RCC 7860 (cell line): ENCODE measurements at regions not wholly inside any gene's neighbourhood (a gene's known extent, or its start where the extent isn't known, plus 50 kb on each side); places are given as distances from the start of the nearest gene placed in this dataset.
"Not testable (repeated sequence)": the region's sequence is repeated elsewhere in the genome, so short reads cannot be mapped to it uniquely, and the experiment has no call there.

Experiments used
- DNase-seq: peaks from one replicate; pipeline ENCODE4 v3.0.0-alpha.2; 2015; ENCODE audit warnings: low spot score
- FAIRE-seq: peaks from 2 replicates; lab custom pipeline; 2012; peaks lifted over from hg19 to GRCh38; lab: Jason Lieb, UNC

DNA sequence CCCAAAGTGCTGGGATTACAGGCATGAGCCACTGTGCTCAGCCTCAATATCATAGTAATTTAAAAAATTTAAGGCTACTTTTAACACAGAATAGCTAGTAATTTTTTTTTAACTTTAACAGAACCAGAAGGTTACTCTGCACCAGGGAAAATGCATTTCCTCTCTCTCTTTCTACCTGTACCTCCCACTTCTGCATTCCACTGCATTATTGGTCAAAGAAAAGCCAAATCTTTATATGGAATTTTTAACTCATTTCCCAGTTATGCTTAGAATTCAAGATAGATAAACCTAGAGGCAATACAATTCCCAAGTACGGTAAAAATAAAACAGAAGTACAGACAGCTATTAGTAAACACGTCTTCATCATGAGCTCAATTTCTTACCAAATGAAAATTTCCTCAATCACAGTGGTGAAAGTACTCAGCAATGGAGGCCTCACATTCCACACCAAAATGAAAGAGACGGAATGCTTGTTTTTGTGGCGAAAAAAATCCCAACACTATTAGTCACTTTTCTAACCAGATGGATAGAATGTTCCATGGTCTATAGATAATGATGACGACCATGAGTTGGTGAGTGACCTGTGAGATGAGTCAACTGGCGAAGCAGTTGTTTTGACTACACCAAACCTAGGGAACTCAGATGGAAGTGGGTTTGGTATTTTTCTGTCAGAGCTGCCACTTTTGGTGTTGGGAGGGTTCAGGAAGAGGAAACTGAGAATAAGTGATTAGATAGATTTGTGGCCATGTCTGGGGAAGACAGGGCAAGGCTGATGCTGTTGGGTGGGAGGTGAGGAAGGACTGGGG is 104.7 kb upstream of the SGK1 start:
- DNase-seq = peak; percentile 97

DNA sequence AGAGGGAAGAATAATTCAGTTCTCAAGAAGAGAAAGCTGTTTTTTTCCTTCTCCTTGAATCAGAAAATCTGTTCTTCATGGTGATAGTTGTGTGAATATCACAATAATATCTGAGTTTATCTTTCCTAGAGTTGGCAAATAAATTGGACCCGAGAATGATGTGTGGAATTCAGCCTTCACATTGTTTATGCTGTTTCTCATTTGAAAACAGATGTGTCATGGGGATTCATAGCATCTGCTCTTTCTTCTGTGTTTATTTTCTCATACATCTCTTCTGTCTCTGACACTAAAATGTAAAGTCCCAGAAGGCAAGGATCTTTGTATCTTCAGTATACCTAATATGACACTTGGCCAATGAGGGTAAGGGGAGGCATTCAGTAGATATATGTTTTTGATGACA is 103.6 kb upstream of the SGK1 start:
- FAIRE-seq (no peak), DNase-seq (no peak)

More for the DNA sequence above, 104.7 kb upstream of the SGK1 start:
- FAIRE-seq = peak; percentile 98

GRCh38 chr6:134420614-134421181 is 102.8 kb upstream of the SGK1 start:
- FAIRE-seq = peak; percentile 92

DNA sequence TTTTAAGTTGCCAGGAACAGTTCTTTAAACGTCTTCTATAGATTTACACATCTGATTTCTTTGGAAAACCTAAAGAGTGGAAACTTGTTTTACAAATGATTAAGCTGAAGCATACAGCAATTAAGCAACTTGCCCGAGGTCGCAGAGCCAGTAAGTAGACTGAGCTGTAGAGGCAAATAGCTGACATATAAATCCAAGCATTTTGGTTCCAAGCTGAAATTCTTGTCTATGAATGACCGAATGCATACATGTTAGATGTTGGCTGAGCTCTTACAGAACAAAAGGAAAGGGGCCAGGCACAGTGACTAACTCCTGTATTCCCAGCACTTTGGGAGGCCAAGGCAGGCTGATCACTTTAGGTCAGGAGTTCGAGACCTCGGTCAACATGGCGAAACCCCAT is 101.8 kb upstream of the SGK1 start:
- peak; percentile 14 for DNase-seq
- FAIRE-seq = no peak

More at GRCh38 chr6:134420614-134421181, 102.8 kb upstream of the SGK1 start:
- peak; percentile 95 for DNase-seq

DNA sequence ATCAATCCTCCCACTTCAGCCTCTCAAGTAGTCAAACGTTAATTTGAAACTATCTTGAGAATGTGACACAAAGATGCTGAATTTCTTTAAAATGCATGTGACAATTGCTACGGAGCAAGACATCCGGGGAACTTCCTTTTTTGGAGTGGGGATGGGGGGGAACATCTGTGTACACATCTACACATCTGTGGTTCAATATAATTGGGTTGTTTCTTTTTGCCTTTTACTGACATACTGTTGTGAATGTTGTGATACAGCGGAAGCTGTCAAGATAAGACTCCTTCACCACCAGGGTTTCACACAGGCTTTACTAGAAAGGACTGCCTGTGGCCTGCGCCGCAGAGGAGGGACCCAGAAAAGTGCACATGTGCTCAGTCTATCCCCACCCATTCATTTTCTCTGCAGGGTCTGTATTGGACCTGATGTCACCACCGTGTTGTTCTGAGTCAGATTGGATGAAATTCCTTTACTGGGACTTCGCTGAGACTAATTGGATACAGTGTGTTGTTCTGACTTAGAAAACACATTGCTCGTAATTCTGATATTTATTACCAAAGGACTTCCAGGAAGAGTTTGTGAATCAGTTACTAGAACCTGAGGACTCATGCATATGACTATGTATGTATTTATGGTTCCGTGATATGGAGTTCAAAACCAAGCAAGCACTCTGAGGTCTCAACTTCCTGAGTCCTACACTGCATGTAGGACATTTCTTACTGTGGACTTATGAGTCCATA is 98.7 kb upstream of the SGK1 start:
- FAIRE-seq (no peak), DNase-seq (peak; percentile 14)

DNA sequence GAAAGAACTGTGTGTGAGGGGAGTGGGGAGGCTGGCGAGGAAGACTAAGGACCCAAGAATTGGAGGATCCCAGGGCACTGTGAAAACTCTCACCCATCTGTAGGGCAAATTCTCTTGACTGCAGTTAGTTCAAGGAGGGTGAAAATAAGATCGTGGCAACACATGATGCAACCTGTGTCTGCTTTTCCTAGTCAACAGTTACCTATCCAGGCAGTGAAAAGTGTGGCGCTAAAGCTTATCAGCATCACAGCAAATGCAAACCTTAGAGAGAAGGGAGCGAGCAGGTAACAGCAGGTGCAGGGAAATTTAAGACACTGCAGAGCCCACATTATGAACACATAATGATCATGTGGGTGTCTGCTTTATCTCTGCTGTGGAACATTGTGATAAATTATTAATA is 97.7 kb upstream of the SGK1 start:
- FAIRE-seq (no peak), DNase-seq (no peak)

GRCh38 chr6:134415194-134415593 is 97.3 kb upstream of the SGK1 start:
- no peak for FAIRE-seq

DNA sequence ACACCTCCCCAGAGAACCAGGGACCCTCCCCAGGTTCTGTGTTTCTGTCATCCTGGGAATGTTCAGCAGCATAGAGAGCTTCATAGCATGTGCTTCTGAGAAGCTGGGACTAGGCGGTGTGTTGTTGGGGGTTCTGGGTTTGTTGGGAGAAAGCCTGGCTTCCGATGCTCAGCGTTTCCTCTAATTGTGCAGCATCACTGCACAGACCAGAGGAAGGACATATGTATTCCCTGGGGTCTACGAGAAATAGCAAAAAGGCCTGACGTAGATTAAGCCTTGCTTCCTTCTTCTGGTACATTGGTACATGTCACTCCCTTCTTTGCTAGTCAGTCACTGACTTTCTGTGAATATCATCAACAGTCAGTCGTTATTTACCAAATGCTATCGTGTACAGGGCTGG is 96.9 kb upstream of the SGK1 start:
- DNase-seq = no peak
- no peak for FAIRE-seq

More at GRCh38 chr6:134415194-134415593, 97.3 kb upstream of the SGK1 start:
- no peak for DNase-seq

DNA sequence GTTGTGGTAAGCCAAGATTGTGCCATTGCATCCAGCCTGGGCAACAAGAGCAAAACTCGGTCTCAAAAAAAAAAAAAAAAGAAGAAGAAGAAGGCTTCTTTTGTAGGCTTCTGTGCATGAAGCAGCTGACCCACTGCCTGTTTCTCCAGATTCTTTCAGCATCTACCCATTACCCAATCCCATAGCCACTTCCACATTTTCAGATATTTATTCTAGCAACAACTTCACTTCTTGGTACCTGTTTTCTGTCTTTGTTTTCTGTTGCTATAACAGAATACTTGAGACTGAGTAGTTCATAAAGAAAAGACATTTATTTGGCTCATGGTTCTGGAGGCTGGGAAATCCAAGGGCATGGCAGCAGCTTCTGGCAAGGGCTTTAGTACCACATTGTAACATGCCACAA is 95.3 kb upstream of the SGK1 start:
- no peak for DNase-seq
- no peak for FAIRE-seq

DNA sequence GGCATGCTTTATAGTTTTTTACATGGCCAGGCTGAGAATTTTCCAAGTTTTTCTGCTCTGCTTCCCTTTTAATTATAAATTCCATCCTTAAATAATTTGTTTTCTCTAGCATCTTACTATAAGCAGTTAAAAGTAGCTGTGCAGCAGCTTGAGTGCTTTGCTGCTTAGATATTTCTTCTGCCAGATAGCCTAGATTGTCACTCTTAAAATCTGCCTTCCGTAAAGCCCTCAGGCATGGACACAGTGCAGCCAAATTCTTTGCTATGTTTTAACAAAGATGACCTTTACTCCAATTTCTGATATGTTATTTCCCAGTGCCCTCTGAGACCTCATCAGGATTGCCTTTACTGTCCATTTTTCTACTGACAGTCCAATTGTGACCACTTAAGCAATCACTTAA is 92.6 kb upstream of the SGK1 start:
- no peak for DNase-seq
- FAIRE-seq = no peak

- FAIRE-seq = no peak
- no peak for DNase-seq
These were observed 89.9 kb upstream of the SGK1 start for GRCh38 chr6:134407791-134408190.

- no peak for FAIRE-seq
These were observed 88.4 kb upstream of the SGK1 start for GRCh38 chr6:134406311-134406710.

GRCh38 chr6:134405386-134406087 is 87.6 kb upstream of the SGK1 start:
- DNase-seq (no peak), FAIRE-seq (no peak)

More at GRCh38 chr6:134406311-134406710, 88.4 kb upstream of the SGK1 start:
- no peak for DNase-seq

GRCh38 chr6:134403312-134403711 is 85.4 kb upstream of the SGK1 start:
- not testable (repeated sequence) for FAIRE-seq, DNase-seq

- DNase-seq (no peak), FAIRE-seq (no peak)
These were observed 84.6 kb upstream of the SGK1 start for GRCh38 chr6:134402372-134402984.

DNA sequence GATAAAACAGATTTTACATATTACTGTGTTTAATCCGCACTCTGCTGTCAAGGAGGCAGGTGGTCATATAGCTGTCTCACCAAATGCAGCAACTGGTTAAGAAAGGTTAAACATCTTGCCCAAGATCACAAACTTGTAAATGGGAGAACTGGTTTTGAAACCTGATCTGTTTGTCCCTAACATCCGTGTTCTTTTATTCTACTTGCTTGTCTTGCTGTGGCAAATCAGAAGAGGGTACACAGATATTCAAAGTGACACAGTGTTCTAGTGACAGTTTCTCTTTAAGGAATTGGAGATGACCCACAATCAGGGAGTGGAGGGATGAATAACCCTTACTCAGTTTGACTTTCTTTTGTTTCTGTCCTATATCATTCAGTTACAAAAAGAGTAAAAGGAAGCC is 83.0 kb upstream of the SGK1 start:
- no peak for FAIRE-seq
- DNase-seq = no peak

DNA sequence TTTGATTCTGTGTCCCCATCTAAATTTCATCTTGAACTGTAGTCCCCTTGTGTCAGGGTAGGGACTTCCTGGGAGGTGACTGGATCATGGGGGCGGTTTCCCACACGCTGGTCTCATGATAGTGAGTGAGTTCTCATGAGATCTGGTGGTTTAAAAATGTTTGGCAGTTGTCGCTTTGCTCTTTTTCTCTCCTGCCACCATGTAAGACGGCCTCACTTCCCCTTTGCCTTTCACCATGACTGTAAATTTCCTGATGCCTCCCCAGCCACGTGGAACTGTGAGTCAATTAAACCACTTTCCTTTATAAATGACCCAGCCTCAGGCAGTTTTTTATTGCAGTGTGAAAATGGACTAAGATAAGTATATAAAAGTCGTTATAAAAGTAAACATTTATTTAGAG is 80.5 kb upstream of the SGK1 start:
- FAIRE-seq (no peak), DNase-seq (no peak)

DNA sequence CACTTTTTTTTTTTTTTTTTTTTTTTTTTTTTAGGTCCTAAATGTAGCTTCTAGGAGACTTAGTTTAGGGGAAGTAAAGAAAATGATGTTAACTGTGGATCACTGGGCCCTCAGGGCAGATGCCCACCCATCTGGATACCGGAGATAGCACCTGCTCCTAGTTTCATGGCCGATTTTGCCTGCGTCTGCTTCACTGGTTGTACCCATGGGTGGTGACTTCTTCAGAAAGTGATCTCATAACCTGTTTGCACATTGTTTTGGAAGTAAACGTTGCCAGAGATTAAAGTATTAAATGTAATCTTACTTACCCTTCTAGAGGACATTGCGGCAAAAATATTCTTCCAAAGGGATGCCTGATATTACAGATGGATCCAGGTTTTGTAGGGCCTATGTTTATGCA is 79.8 kb upstream of the SGK1 start:
- DNase-seq (no peak), FAIRE-seq (no peak)

DNA sequence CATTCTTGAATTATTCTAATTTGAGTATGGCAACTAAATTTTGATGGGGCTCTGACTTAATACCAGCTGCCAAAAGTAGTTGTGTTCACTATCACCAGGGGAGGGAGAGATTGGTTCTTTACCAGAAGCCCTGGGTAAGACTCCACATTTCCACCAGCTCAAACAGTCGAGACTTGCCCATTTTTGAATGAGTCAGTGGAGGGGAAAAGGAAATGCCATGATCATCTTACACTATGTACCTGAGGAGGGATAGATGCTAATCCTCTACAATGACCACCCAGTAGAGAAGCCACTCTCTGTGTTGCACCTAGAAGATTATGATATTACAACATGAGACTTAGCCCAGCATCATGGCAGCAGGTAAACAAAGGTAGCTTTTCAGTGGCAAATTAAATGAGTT is 77.0 kb upstream of the SGK1 start:
- DNase-seq (no peak), FAIRE-seq (no peak)

GRCh38 chr6:134394208-134394607 is 76.3 kb upstream of the SGK1 start:
- FAIRE-seq (no peak), DNase-seq (no peak)

DNA sequence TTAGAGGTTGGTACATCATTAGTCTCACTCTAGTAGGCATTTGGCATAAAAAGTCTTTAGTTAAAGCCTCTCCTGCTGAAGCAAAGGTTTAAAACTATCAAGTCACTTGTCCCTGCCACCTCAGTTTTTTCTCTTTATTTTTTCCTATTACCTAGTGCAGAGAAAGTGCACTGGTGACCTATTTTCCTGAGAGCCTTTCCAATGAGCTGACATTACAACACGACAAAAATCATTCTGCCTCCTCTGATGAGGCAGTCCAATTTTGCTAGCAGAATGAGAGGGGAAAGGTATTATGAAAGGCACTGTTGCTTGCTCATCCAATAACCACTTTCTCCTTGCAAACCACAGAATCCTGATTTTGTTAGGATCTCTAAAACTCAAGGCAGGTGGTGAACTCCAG is 73.3 kb upstream of the SGK1 start:
- DNase-seq (no peak), FAIRE-seq (no peak)
